ENCODE measurements at regions not wholly inside any gene's neighbourhood (a gene's known extent, or its start where the extent isn't known, plus 50 kb on each side); places are given as distances from the start of the nearest gene placed in this dataset.

- Histone ChIP-seq H3K79me1 (ENCODE audit: insufficient read depth, low read depth, low read length, poor library complexity, severe bottlenecking) (no peaks in the 10 kb centered on the region), H2BK120ac (ENCODE audit: low read depth, low read length, poor library complexity, severe bottlenecking) (no peak overlapping the region), H4K20me1 (ENCODE audit: control insufficient read depth, insufficient read depth, insufficient read length) (no peaks in the 10 kb centered on the region), H3K27ac (ENCODE audit: insufficient read length, low read depth, low read length) (no peak overlapping the region), H3K4me2 (ENCODE audit: insufficient read depth, insufficient read length, low read length) (no peak overlapping the region), H3K27me3 (ENCODE audit: insufficient read depth, low read length) (no peaks in the 10 kb centered on the region), H2AFZ (ENCODE audit: low read length) (no peak overlapping the region), H2BK5ac (ENCODE audit: insufficient read length, low read length) (no peak overlapping the region), H3T11ph (ENCODE audit: low read length) (no peak overlapping the region), H4K5ac (ENCODE audit: insufficient read length, low read depth, low read length) (no peak overlapping the region), H3K14ac (ENCODE audit: insufficient read depth, low read length) (no peak overlapping the region), H3K9ac (ENCODE audit: extremely low read depth, insufficient read length, low read length) (no peak overlapping the region), H3K9me3 (ENCODE audit: control insufficient read depth, low read depth, low read length) (no peaks in the 10 kb centered on the region), H2AK5ac (ENCODE audit: insufficient read length, low read length) (no peak overlapping the region), H3K23me2 (ENCODE audit: insufficient read length, low read depth, low read length, poor library complexity, severe bottlenecking) (no peaks in the 10 kb centered on the region), H3K4ac (ENCODE audit: low read depth, low read length) (no peak overlapping the region), H3K79me2 (ENCODE audit: insufficient read depth, low read length) (no peaks in the 10 kb centered on the region), H3K4me1 (ENCODE audit: insufficient read depth, low read length) (no peaks in the 10 kb centered on the region), H2BK20ac (ENCODE audit: low read depth, low read length, poor library complexity, severe bottlenecking) (no peak overlapping the region), H3K18ac (ENCODE audit: insufficient read length, low read depth, low read length) (no peak overlapping the region), H2BK15ac (ENCODE audit: low read depth, low read length) (no peak overlapping the region), H3K56ac (ENCODE audit: insufficient read length, low read depth, low read length) (no peak overlapping the region), H4K91ac (ENCODE audit: insufficient read length, low read depth, low read length) (no peak overlapping the region), H2BK12ac (ENCODE audit: insufficient read length, low read depth, low read length) (no peak overlapping the region), H4K8ac (replicated peaks; ENCODE audit: insufficient read length, low read depth, low read length) (no peak overlapping the region), H3K23ac (ENCODE audit: insufficient read length, low read depth, low read length) (no peak overlapping the region)
- H3K27ac Mint-ChIP-seq, result no peak overlapping the region
- no peaks in the 10 kb centered on the region for H3K36me3 Mint-ChIP-seq (ENCODE audit: insufficient read depth in 1 of 3, low read depth in 3 of 3)
- peaks cover 7 to 14% of the 10 kb centered on the region in 2 experiments for H3K4me1 Mint-ChIP-seq
- H3K4me3 Mint-ChIP-seq, result no peak overlapping the region
- no peaks in the 10 kb centered on the region for H3K9me3 Mint-ChIP-seq
- H3K27me3 Mint-ChIP-seq (ENCODE audit: low read depth), result peaks cover 9% of the 10 kb centered on the region
- DNase-seq, result no peak
- no peak for TF ChIP-seq CTCF (conservative IDR thresholded peaks at IDR 0.05)
These were observed 261.5 kb downstream of the PARP8 start for GRCh38 chr5:50927953-50928352.
